ENCODE measurements at regions not wholly inside any gene's neighbourhood (a gene's known extent, or its start where the extent isn't known, plus 50 kb on each side); places are given as distances from the start of the nearest gene placed in this dataset.

GRCh38 chr7:8963722-8964121 is 530.3 kb downstream of the NXPH1 start:
- DNase-seq (ENCODE audit: low read depth) = no peak
- H3K4me3 ChIP-seq (ENCODE audit: control insufficient read depth, low read depth, low read length) = no peak overlapping the region
- TF ChIP-seq CTCF (IDR thresholded peaks at IDR 0.05; ENCODE audit: control insufficient read depth, insufficient read depth, low read depth, low read length, missing control alignments) = no peak

- H3K4me3 ChIP-seq (ENCODE audit: control insufficient read depth, low read depth, low read length) = no peak overlapping the region
- no peak for DNase-seq (ENCODE audit: low read depth)
These were observed 531.8 kb downstream of the NXPH1 start for GRCh38 chr7:8965177-8965576.

GRCh38 chr7:8973601-8974000 is 540.2 kb downstream of the NXPH1 start:
- TF ChIP-seq CTCF (IDR thresholded peaks at IDR 0.05; ENCODE audit: control insufficient read depth, insufficient read depth, low read depth, low read length, missing control alignments) = no peak
- DNase-seq (ENCODE audit: low read depth) = no peak
- H3K4me3 ChIP-seq (ENCODE audit: control insufficient read depth, low read depth, low read length) = no peak overlapping the region

More at GRCh38 chr7:8965177-8965576, 531.8 kb downstream of the NXPH1 start:
- no peak for TF ChIP-seq CTCF (IDR thresholded peaks at IDR 0.05; ENCODE audit: control insufficient read depth, insufficient read depth, low read depth, low read length, missing control alignments)

GRCh38 chr7:8975681-8976080 is 542.3 kb downstream of the NXPH1 start:
- TF ChIP-seq CTCF (IDR thresholded peaks at IDR 0.05; ENCODE audit: control insufficient read depth, insufficient read depth, low read depth, low read length, missing control alignments) = no peak
- no peak for DNase-seq (ENCODE audit: low read depth)
- no peak overlapping the region for H3K4me3 ChIP-seq (ENCODE audit: control insufficient read depth, low read depth, low read length)

GRCh38 chr7:8982338-8982992 is 549.1 kb downstream of the NXPH1 start:
- no peak for DNase-seq (ENCODE audit: low read depth)
- no peak overlapping the region for H3K4me3 ChIP-seq (ENCODE audit: control insufficient read depth, low read depth, low read length)
- TF ChIP-seq CTCF (IDR thresholded peaks at IDR 0.05; ENCODE audit: control insufficient read depth, insufficient read depth, low read depth, low read length, missing control alignments) = no peak

- no peak overlapping the region for H3K4me3 ChIP-seq (ENCODE audit: control insufficient read depth, low read depth, low read length)
- TF ChIP-seq CTCF (IDR thresholded peaks at IDR 0.05; ENCODE audit: control insufficient read depth, insufficient read depth, low read depth, low read length, missing control alignments) = no peak
- no peak for DNase-seq (ENCODE audit: low read depth)
These were observed 551.8 kb downstream of the NXPH1 start for GRCh38 chr7:8985255-8985654.

Data from AG09309 (cell line).